Activated CD4-positive, alpha-beta T cell treated with anti-CD3 and anti-CD28 coated beads, Interleukin-2, amount 50 U/mL, for 16 hours (primary cell): ENCODE measurements at regions not wholly inside any gene's neighbourhood (a gene's known extent, or its start where the extent isn't known, plus 50 kb on each side); places are given as distances from the start of the nearest gene placed in this dataset.
"Not testable (repeated sequence)": the region's sequence is repeated elsewhere in the genome, so short reads cannot be mapped to it uniquely, and the experiment has no call there.

Experiments used
- DNase-seq: peaks from one replicate; pipeline ENCODE4 v3.0.0-alpha.2; 2020

DNA sequence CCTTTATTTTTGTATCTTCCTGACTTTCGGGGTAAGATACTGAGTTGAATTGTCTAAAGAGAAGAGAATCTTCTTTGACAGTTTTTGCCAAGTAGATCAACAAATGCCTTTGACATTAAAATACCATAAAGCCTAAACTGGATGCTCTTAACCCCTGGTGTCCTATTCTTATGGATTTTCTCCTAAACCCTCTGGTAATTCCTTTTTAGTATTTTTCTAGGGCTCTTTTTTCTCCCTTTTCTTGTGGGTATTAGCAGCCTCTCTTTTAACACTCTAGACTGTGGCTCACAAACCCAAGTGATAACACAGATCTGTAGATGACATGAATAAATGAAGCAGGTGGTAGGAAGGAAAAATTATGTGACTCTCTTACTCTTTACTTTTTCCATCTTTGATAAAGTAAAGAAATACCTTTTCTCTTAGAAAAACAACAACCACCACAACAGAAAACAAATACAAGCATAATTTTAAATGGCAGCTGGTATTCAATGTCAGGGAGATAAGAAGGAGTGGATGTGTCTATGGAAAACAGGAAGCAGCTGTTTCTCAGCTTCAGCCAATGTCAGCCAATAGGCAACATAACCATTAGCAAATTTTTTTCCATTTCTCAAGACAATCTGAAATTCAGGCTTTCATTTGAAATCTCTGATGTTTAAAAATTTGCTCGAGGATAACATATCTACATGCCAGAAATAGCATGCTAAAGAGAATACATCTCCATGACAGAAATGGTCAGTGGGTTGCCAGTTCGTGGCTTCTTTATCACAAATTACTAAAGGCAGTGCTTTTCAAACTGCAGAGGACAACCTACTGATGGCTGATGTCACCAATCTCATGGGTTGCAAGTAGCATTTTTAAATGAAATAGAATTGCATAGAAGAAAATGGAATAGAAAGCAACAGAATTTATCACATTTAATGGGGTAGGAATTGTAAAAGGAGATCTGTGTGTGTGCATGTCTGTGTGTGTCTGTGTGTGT is 123.1 kb upstream of the KRR1 start:
- DNase-seq: no peak

DNA sequence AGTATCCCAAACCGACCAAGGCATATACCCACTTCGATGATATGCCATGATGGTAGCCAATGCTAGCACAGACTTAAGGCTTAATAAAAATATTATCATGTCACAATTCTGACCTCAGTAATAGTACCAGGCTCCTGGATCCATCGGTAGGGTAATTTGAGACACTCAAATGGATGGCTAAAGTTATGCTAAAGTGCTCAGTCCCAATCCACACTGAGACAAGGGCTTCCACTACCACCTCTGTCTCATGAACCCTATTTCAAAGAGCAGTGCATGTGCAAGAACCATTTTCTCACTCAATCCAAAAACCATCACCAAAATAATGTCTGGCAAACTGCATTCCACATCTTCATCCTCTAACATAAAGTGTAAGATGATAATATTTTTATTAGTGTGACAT is 122.4 kb upstream of the KRR1 start:
- DNase-seq: no peak

DNA sequence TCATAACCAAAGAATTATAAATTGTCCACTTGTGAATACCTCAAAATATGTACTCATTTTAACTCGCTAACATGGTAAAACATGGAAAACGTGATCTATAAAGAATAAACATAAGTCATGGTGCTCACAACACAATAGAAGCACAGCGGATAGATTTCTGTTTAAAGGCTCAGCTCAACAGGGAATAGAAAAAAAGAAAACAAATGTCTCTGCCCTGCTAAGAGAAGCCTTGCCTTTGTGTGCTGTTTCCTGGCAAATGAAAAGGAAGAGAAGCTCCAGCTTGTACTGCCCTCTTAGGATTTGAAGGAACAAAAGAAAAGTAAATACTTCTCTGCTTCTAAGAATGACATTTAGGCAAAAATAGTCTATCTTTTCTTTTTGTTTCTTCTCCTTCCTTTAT is 121.0 kb upstream of the KRR1 start:
- DNase-seq: no peak

DNA sequence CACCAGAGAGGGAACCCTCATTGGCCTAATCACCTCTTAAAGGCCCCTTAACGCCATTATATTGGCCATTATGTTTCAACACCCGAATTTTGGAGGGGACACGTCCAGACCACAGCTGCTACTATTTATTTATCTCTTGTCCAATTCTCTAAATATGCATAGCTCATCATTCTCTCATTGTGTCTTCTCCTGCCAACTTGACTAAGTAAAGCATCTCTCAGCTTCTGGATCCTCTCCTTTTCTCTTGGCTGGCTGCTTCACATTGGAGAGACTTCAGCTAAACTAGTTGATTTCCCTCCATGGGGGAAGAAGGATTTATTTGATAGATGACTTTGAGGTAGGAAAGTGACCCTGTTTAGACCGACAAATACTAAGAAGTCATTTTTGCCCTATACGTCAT is 120.4 kb upstream of the KRR1 start:
- DNase-seq: no peak

DNA sequence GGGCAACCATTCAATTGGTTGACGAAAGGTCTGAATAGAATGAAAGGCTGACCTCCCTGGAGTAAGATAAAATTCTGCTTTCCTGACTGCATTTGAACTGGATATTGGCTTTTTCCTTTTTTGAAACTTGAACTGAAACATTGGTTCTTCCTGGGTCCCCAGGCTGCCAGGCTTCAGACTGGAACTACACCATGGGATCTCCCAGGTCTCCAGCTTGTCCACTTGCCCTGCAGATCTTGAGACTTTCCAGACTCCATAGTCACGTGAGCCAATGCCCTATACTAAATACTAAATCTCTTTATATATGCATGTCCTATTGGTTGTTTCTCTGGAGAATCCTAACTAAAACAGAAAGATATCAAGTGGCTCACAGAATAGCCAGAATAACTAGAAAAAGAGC is 118.7 kb upstream of the KRR1 start:
- DNase-seq: no peak

DNA sequence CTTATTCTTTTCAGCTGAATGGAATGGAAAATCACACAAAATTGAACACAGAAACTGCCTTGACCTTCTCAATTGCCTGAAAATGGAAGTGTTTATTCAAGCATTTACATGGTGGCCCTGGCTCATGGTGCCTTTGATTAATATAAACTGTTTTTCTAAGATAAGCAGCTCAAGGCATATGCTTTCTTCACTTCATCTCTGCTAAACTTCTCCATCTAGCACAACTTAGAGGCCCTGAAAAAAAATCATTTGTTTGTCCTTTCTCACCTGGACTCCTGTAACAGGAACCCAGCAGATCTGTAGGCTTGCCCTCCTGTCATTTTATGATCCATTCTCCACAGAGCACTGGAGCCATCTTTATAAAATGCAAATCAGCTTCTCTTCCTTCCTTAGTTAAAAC is 117.5 kb upstream of the KRR1 start:
- DNase-seq: no peak

DNA sequence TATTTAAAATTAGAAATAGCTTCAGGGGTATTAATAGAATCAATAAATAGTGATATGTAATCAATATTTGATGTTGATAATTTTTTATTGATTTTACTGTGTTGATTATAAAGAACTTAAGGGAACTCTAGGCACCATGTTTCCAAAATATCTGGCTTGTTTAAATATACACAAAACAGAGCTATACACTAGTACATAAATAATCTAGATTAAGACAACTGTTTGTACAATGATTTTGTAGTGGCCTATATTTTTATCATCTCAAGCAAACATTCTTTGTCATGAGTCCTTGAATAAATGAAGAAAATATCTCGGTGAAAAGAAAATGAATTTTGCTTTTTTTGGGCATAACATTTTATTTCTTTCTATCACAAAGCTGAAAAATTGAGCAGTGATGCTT is 117.1 kb upstream of the KRR1 start:
- no peak for DNase-seq

DNA sequence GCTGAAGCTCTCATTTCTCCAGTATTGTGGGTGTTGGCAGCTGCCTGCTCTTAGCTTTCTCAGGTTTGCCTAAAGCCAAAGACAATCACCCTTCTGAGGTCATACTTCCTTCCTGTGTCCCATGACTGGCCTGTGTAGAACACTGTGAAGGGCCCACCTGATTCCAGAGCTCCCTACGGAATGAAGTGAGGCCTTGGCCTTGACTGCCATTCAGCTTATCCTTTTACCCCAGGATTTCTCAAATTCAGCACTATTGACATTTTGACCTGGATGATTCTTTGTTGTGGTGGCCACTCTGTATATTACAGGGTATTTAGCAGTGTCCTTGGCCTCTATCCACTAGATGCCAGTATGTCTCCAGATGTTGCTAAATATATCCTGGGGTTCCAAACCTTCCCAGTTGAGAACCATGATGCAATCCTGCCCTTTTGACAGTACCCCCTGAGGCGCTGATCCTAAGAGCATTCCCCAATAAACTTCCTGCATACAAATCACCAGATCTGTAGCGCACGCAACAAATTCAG is 112.3 kb upstream of the KRR1 start:
- no peak for DNase-seq

DNA sequence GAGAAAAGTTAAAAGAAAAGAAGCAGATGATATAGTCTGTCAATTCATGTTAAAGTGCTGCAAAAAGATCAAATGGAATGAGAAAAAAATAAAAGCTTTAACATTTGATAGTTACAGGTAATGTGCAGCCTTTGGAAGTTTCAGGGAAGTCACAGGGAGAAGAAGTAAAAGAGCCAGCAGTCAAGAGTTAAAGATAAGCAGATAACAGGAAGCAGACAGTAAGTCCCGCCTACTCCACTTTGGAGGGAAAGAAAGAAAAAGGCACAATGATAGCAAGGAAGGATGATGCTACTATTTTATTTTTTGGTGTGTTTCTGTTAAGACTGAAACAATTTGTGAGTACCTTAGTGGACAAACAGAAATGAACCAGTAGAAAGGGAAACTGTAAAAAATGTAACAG is 111.1 kb upstream of the KRR1 start:
- DNase-seq: no peak

DNA sequence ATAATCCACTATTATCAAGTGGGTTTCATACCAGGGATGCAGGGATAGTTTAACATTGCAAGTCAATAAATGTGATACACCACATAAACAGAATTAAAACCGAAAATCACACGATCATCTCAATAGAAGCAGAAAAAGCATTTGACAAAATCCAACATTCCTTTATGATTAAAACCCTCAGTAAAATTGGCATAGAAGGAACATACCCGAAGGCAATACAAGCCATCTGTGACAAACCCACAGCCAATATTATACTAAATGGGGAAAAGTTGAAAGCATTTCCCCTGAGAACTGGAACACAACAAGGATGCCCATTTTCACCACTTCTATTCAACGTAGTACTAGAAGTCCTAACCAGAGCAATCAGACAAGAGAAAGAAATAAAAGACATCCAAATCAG is 103.0 kb upstream of the KRR1 start:
- DNase-seq: not testable (repeated sequence)

DNA sequence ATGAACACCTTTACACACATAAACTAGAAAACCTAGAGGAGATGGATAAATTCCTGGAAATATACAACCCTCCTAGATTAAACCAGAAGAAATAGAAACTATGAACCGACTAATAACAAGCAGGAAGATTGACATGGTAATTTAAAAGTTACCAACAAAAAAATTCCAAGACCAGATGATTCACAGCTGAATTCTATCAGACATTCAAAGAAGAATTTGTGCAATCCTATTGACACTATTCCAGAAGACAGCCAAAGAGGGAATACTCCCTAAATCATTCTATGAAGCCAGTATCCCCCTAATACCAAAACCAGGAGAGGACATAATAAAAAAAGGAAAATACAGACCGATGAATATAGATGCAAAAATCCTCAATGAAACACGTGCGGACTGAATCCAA is 102.6 kb upstream of the KRR1 start:
- no peak for DNase-seq

DNA sequence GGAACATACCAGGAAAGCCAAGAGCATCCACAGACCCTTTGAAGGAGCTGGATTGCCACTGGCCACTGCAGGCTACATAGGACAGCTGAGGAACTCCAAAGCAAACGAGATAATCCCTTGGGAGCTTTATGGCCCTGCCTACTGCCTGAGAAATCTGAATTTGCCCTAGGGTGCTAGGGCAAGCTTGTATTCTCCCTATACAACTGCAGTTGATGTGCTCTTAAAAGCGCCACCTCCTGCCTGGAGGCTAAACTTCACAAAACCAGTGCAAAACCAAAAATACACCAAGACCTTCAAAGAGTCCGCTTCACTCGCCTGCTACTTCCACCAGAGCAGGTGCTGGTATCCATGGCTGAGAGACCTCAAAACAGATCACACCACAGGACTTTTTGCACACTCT is 99.6 kb upstream of the KRR1 start:
- no peak for DNase-seq

DNA sequence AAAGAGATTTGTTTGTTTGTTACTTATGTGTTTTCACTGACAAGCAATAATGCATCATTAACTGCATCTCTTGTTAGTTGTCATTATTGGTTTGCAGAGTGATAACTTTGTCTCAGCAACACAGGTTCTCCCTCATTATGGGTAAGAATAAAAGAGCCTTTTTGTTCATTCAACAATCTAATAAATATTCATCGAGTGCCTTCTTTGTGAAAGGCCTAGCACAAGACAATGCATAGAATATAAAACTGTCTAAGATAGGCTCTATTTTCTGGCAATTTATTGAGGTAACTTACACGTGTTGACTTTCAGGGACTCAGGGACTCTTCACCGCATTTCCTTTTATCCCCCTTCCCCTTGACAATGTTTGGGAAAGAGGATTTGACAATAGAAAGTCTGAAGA is 95.5 kb upstream of the KRR1 start:
- DNase-seq: no peak

DNA sequence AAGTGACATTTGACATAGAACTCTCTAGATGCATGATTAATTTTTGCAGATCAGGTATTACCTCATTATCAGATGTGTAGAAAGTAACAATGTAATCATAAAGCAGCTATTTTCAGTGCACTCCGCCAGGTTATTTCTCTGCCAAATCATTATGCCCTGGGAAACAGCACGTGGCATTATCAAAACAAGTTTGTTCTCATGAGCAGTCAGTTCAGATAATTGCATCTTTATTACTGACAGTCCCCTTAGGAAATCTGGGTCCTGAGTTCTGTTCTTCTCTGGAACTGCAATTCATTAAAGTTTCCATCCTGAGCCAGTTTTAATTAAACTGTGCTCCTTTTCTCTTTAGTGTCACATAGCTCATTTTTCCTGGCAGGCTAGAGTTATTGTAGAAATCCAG is 94.7 kb upstream of the KRR1 start:
- DNase-seq: no peak

DNA sequence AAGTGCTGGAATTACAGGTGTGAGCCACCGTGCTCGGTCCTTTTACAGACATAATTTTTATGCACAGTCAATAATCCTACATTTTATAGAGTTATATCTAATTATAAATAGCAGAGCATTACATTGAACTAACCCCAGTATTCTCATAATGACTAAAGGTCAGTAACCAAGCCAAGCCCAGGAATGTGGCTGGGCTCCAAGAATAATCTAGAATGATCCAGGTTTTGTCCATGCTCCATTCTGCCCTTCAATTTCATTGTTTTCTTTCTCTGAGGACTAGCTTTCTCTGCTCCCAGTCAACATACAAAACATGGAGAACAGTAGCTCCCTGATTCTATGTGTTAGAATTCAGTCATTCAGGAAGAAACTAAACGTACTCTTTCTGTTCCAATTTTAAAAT is 92.1 kb upstream of the KRR1 start:
- no peak for DNase-seq

DNA sequence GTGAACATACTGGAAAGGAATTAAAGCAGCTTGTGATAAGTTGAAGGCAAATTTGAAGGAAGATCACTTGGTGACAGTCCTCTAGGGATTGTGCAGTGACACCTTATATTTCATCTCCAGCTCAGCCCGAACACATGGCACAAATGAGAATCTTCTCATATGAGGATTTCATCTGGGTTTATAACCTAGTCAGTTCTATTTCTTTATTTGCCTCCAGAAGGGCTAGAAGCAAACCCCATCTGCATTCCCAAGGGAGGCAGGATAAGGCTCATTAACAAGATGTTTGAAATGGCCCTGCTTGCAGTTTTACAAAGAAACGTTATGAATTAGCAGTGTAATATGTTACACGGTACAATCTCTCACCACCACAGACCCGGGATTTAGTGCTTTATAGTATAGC is 90.7 kb upstream of the KRR1 start:
- DNase-seq: no peak

DNA sequence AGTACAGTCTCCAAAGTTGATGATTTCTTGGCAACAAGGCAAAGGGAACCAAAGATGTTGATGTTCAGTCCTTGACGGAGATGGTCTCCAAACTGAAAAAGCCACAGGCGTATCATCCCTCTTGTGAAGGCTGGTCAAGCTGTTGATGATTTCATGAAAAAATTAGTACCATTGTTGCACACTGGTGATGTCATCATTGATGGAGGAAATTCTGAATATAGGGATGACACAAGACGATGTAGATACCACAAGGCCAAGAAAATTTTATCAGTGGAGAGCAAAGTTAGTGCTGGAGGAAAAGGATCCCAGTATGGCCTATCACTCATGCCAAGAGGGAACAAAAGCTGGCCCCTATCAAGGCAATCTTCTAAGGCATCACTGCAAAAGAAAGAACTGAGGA is 88.7 kb upstream of the KRR1 start:
- no peak for DNase-seq

DNA sequence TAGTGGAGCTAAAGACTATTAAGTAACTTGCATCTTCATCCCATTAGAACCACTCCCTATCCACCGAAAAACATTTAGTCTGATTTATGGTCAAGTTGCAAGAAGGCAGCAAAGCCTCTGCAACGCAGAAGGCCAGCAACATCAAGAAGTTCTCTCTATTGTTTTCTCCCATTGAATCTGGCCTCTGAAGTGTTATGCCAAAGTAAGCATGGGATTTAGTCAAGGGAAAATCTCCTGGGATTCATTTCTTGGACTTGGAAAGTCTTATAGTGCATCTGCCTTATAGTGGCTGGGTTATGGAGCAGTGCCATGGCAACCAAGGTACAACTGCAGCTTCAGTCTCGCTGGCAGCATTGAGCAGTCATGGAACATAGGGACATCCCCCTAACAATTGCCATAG is 87.7 kb upstream of the KRR1 start:
- no peak for DNase-seq

DNA sequence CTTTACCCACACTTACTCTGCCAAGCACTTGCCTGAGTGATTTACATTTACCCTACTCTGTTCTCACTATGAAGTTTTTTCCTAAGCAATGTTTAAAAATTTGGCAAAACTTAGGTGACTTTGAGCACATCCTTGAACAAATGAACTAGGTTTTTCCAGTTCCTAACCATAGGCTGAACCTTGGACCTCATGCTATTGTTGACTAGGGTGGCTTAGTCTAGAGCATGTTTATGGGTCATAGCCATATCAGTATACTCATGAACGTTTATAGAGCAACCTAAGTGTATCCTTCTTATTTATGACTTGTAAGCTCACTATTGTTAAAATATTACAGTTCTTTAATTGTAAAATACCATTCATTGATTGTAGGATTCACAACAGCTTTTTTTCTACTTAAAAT is 85.0 kb upstream of the KRR1 start:
- no peak for DNase-seq

DNA sequence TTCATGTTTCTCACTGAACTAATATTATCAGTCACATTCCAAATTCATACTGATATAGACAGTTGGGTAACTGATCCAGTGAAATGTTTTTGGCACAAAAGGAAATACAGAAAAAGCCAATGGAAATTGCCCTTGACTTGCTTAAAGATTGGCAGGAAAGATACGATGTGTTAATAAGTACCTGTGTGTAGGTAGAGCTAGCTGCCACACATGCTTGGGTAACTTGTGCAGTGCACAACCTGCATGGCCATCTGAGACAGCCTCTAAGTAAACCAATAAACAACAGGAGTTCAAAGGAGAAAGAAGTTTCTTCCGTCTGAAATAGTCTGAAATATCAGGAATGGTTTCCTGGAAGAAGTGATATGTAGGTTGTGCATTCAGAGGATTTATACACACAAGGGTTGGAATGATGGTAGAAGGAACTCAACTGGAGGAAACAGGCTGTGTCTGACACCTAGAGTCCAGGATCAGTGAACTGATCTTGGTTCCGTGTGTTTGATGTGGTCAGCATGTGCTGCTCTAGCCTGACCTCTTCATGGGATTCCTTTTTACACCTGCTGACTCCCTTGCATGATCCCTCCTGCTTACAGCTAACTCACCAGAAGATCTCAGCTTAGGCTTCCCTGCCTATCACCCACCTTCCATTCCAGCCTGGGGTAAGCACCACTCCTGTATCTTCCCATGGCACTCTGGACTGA is 81.4 kb upstream of the KRR1 start:
- DNase-seq: no peak

DNA sequence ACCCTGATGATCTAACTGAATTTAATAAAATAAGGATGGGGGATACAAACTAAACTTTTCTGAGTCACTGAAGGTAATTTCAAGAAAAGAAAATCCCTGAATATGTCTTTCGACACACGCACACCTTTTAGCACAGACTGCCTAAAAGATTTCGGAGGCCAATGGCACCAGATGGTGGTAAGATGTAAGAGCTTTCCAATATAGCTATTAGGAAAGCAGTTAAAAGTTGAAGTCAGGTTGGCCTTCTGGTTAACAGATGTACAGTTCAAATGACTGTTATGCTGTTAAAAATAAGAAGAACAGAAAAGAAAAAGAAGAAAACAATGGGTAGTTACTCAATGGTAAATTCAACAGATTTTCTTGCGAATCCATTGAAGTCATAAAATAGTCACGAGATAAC is 80.7 kb upstream of the KRR1 start:
- no peak for DNase-seq

DNA sequence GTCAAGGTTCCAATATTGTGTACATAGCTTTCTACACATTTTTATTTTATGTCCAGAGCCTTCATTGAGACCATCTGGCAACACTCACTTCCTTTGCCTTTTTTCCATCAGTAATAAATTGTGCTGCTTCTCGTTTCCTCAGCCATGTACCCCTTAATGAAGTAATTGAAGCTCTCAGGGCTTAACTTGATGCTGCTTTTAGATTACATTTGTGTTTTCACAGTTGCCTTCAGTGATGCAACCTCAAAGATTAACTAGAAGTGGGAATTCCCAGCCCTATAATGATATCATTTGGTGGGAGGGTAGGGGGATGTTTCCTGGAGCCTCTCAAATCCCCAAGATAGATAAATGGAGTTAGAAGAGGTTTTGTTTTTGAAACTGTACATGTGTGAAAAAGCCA is 80.2 kb upstream of the KRR1 start:
- DNase-seq: no peak

DNA sequence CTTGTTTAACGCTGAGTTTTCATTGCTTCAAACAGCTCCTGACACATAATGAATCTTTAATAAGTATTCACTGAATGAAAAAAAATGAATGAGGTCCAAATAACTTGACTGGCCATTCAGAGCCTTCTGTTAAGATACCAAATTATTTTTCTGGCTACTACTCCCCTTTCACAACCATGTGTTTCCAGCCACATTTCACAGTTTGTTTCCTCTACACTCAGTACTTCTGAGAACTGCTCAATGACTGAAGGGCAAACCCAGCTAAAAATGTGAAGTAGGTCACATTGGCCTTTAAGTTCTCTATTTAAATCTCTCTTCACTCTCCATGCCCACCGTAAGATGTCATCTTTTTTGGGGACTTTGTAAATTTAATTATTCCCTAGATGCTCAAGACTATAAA is 78.4 kb upstream of the KRR1 start:
- DNase-seq: no peak

DNA sequence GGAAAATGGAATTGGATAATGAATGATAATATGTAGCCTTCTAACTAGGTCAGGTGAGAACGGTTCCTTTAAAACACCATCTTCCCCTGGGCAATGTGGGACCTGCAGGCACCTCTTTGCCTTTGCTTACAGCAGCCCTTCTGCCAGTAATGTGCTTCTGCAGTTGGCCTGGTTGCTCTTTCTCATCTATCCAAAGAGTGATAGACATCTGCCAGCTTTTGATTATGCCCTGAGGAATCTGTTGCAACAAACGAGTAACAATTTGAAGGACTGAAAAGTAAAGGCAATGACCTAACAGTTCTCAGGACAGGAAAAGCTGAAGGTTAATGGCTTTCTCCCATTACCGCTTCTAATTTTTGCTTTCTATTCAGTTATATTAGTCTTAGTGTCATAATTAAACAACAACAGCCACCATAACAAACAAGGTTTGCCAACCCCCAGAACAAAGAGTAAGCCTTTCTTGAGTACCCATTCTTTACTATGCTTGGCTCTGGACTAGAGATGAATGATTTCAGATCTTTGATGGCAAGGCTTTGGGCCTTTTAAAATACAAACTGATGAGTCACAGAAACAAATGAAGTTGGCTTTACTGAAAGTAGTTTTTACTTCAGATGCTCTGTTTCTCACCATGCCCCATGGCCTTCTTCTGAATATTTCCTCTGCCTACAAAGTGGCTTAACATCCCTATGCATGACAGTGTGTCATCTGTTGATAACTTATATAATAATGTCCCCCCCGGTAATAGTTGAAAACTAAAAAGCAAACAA is 76.1 kb upstream of the KRR1 start:
- no peak for DNase-seq
